GM19238 (cell line): ENCODE measurements at regions not wholly inside any gene's neighbourhood (a gene's known extent, or its start where the extent isn't known, plus 50 kb on each side); places are given as distances from the start of the nearest gene placed in this dataset.
A peak's percentile ranks its signal among the peaks of the same experiment; 100 is the strongest.

Source experiments
- DNase-seq: peaks from one replicate; pipeline ENCODE4 v3.0.0; 2011; ENCODE audit warnings: low spot score; ENCODE audit not compliant: insufficient read length

GRCh38 chr12:82040987-82041743 lies 282.0 kb upstream of the PPFIA2 start:
- DNase-seq = no peak

- no peak for DNase-seq
These were observed 275.6 kb upstream of the PPFIA2 start for GRCh38 chr12:82034769-82035168.

DNA sequence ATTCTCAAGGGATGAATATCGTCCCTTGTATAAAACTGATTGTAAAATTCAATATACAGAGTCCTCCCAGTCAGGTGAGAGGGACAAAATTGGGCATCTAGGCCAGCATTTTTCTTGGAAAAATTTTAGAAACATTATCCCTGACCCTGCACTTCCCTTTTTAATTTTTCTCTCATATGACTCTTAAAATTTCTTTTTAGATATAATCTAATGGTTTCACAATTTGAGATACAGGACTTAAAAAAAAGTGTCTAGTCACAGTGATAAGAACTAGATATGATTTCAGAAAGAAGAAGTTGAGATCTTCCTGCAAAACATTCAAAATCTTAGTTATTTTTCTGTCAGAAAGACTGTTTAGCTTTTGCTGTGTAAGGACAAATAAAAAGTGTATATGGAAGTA lies 270.8 kb upstream of the PPFIA2 start:
- DNase-seq = no peak

GRCh38 chr12:82028772-82029171 lies 269.6 kb upstream of the PPFIA2 start:
- no peak for DNase-seq

DNA sequence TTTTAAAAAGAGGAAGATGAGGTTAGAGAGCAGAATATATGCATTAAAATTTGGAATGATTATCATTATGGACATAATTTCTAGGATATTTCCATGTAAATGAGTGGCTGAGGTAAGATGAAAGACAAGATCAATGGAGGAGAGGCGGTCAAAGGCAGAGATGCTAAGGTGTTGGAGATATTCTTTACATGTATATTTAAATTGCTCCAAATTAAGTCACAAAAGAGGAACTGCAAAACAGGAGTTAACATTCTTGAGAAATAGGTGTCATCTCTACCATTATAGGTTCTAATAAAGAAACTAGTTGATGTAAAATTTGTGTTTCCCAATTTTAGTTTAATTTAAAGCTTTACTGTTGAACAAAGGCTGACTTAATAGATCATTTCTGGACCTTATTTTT lies 268.5 kb upstream of the PPFIA2 start:
- no peak for DNase-seq

- no peak for DNase-seq
These were observed 266.3 kb upstream of the PPFIA2 start for GRCh38 chr12:82025462-82025861.

GRCh38 chr12:82019533-82019932 lies 260.4 kb upstream of the PPFIA2 start:
- no peak for DNase-seq

GRCh38 chr12:82015623-82016347 lies 256.6 kb upstream of the PPFIA2 start:
- no peak for DNase-seq

- DNase-seq = no peak
These were observed 253.0 kb upstream of the PPFIA2 start for GRCh38 chr12:82012176-82012575.

- no peak for DNase-seq
These were observed 250.4 kb upstream of the PPFIA2 start for GRCh38 chr12:82009524-82009923.

GRCh38 chr12:82008251-82008650 lies 249.1 kb upstream of the PPFIA2 start:
- DNase-seq = no peak

GRCh38 chr12:81998761-81999378 lies 239.7 kb upstream of the PPFIA2 start:
- DNase-seq = no peak

DNA sequence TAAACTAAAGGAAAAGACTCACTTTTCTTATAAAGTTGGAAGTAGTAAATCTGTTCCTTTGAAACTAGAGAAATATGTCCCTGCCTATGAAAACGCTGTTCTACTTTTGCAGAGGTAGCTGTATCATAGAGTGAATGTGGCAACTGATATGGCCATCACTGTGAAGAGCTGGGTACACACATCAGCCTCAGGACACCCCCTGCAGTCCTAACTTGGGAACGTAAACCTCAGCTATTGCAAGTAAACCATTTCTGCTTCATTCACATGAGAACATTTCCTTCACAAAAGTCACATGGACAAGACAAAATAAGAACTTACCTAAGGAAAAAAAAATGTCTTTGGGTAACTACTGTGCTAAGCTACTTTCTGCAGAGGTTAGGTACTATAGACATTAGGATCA lies 233.3 kb upstream of the PPFIA2 start:
- DNase-seq = peak; percentile 2

- DNase-seq = no peak
These were observed 232.7 kb upstream of the PPFIA2 start for GRCh38 chr12:81991868-81992267.

- no peak for DNase-seq
These were observed 229.2 kb upstream of the PPFIA2 start for GRCh38 chr12:81988362-81988761.

DNA sequence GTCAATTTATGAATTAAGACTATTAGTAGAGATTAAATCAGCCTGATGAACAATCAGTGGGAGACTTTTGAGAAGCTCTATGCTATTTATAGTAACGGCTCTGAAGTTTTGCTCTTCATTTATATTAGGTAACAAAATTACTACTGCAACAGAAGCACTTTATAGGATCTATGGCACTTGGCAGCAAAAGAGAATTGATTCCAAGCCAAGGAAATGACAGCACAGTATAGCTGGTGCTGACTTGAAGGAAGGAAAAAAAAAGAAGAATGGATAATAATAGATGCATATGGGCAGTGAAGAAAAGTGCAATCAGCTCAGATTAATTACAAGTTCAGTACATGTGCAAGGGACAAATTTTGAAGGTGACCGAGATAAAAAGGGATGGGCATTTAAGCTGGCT lies 228.2 kb upstream of the PPFIA2 start:
- DNase-seq = no peak

DNA sequence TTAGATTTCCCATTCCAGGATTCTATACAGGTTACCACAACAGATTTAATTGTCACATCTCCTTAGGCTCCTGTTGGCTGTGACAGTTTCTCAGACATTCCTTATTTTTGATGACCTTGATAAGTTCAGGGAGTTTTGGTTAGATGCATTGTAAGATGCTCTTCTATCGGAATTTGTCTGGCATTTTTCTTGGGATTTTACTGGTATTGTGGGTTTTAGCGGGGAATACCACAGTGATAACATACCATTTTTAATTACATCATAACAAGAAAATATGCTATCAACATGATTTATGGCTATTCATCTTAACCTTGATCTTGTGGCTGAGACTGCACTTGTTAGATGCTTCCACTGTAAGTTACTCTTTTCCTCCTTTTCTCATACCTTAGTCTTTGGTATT lies 217.5 kb upstream of the PPFIA2 start:
- no peak for DNase-seq

DNA sequence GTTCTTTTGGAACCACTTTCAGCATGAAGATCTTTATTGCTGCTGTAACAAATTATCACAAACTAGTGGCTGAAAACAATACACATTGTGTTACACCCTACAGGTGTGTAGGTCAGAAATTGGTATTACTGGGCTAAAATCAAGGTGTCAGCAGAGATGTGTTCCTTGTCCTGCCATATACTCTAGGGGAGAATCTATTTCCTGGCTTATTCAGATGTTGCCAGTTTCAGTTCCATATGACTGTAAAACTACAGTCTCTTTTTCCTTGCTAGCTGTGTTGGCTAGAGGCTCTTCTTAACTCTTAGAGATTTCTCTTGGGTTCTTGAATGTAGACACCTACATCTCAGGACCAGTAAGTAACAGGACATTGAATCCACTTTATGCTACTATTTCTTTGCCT lies 215.6 kb upstream of the PPFIA2 start:
- no peak for DNase-seq

GRCh38 chr12:81968421-81968820 lies 209.3 kb upstream of the PPFIA2 start:
- no peak for DNase-seq

DNA sequence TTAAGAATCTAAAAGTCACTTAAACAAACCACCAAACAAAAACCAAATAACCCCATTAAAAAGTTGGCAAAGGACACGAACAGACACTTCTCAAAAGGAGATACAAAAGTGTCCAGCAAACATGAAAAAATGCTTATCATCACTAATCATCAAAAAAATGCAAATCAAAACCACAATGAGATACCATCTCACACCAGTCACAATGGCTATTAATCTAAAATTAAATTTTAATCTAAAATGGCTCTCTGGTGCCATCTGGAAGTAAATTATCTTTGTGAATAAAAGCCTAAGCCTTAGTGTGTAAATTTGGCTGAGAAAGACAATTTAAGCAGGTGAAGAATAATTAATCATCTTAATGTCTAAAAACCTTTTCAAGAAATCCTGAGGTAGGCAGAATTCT lies 204.5 kb upstream of the PPFIA2 start:
- no peak for DNase-seq

DNA sequence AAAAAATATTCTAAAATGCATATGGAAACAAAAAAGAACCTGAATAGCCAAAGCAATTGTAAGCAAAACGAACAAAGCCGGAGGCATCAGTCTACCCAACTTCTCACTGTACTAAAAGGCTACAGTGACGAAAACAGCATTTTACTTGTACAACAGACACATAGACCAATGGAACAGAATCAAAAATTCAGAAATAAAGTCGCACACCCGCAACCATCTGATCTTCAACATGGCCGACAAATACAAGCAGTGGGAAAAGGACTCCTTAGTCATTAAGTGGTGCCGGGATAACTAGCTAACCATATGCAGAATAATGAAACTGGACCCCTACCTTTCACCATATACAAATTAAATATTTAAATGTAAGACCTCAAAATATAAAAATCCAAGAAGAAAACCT lies 203.9 kb upstream of the PPFIA2 start:
- DNase-seq = no peak

- DNase-seq = no peak
These were observed 203.1 kb upstream of the PPFIA2 start for GRCh38 chr12:81962126-81962856.
